Activated CD8-positive, alpha-beta T cell treated with anti-CD3 and anti-CD28 coated beads, Interleukin-2, amount 10 ng/mL, durations not matched to agents 7 days and 5 days (primary cell): ENCODE measurements at regions not wholly inside any gene's neighbourhood (a gene's known extent, or its start where the extent isn't known, plus 50 kb on each side); places are given as distances from the start of the nearest gene placed in this dataset.

Experiments used
- ATAC-seq: fragments of 150-1000 bp; cut with Tn5 transposase; one replicate; pipeline ENCODE4 v1.10.0; 2021; ENCODE audit warnings: moderate library complexity
- CTCF ChIA-PET: fragments of 350-600 bp; sonication (Branson Sonifier 250); formaldehyde crosslinking; loops from one replicate; lab custom pipeline; 2021; ENCODE audit warnings: antibody characterized with exemption; lab: Charles Lee
- POLR2A ChIA-PET: fragments of 350-600 bp; sonication (Branson Sonifier 250); formaldehyde crosslinking; loops from one replicate; lab custom pipeline; 2021; ENCODE audit warnings: antibody characterized with exemption; lab: Charles Lee
- DNase-seq: peaks from one replicate; pipeline ENCODE4 v3.0.0-alpha.2; 2020
- H3K27ac Mint-ChIP-seq: one replicate; pipeline ENCODE4 v1.8.0; 2021; ENCODE audit warnings: mild to moderate bottlenecking, mixed read lengths
- H3K27me3 Mint-ChIP-seq: one replicate; pipeline ENCODE4 v1.8.0; 2021; ENCODE audit warnings: low read depth, mixed read lengths
- H3K36me3 Mint-ChIP-seq: one replicate; pipeline ENCODE4 v1.8.0; 2021; ENCODE audit warnings: low read depth, mixed read lengths
- H3K4me1 Mint-ChIP-seq: one replicate; pipeline ENCODE4 v1.8.0; 2021; ENCODE audit warnings: low read depth, mixed read lengths
- H3K4me3 Mint-ChIP-seq: one replicate; pipeline ENCODE4 v1.8.0; 2021; ENCODE audit warnings: mild to moderate bottlenecking, mixed read lengths
- H3K9me3 Mint-ChIP-seq: one replicate; pipeline ENCODE4 v1.8.0; 2022; ENCODE audit warnings: mixed read lengths; ENCODE audit not compliant: insufficient read depth

- Mint-ChIP-seq H3K36me3 (peaks cover 58% of the 10 kb centered on the region), H3K27me3 (no peaks in the 10 kb centered on the region), H3K9me3 (no peaks in the 10 kb centered on the region), H3K27ac (peak overlapping the region; percentile 99), H3K4me3 (peak overlapping the region; percentile 99), H3K4me1 (peaks cover 41% of the 10 kb centered on the region)
- CTCF ChIA-PET = interaction anchor here (1.0 to 7.3 kb wide), 10 partner anchors 8 to 831 kb away, joined by 3 to 89 read pairs (median 6); partner anchors contain the start of gene TRIM13
- peak; percentile 68 for DNase-seq
- peak; percentile 12 for ATAC-seq
- POLR2A ChIA-PET = interaction anchor here (0.5 to 7.9 kb wide), 28 partner anchors 8 to 834 kb away, joined by 3 to 240 read pairs (median 4); partner anchors contain the start of genes RNASEH2B and TRIM13
Measured at GRCh38 chr13:50080911-50081678, 65.9 kb downstream of the KCNRG start.

DNA sequence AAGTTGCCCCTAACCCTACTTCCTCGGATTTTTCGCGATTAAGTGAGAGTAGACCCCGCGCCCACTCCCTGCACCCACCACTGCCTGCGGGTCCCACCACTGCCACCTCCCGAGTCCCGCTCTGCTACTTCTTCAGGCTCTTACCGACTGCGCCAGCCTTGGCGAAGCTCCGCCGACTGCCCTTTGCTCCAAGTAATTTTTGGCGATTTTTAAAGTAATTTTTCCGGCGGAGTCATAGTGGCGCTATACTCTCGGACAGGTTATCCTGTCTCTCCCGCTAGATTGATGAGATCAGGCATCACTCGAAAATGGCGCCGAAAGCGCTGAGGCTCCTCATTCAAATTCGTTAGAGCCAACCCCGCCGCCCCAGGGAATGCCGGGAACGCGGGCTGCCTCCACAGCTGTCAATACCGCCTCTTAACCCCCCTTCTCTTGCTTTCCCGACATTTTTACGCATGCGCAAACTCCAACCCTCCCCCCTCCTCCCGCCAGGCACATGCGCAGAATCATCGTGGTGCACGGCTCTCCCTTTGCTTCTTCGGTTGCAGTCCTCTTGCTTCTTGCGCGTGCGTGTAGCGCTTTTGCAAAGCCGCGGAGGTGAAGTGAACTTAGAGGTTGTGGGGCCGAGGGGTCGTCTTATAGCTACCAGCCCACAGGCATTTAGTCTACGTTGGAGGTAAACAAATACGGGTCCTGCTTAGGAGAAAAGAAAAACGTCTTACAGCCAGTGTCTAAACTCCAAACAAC lies 66.6 kb downstream of the KCNRG start:
- Mint-ChIP-seq H3K36me3 (peaks cover 60% of the 10 kb centered on the region), H3K4me3 (peak overlapping the region; percentile 99), H3K27ac (peak overlapping the region; percentile 99), H3K27me3 (no peaks in the 10 kb centered on the region), H3K9me3 (no peaks in the 10 kb centered on the region), H3K4me1 (peaks cover 42% of the 10 kb centered on the region)
- POLR2A ChIA-PET = interaction anchor here (0.5 to 7.9 kb wide), 24 partner anchors 9 to 833 kb away, joined by 3 to 240 read pairs (median 4); partner anchors contain the start of genes RNASEH2B, SPRYD7 and TRIM13
- DNase-seq (peak; percentile 99), ATAC-seq (peak; percentile 79)
- CTCF ChIA-PET = interaction anchor here (0.8 to 7.3 kb wide), 12 partner anchors 9 to 830 kb away, joined by 3 to 89 read pairs (median 6); partner anchors contain the start of gene TRIM13

DNA sequence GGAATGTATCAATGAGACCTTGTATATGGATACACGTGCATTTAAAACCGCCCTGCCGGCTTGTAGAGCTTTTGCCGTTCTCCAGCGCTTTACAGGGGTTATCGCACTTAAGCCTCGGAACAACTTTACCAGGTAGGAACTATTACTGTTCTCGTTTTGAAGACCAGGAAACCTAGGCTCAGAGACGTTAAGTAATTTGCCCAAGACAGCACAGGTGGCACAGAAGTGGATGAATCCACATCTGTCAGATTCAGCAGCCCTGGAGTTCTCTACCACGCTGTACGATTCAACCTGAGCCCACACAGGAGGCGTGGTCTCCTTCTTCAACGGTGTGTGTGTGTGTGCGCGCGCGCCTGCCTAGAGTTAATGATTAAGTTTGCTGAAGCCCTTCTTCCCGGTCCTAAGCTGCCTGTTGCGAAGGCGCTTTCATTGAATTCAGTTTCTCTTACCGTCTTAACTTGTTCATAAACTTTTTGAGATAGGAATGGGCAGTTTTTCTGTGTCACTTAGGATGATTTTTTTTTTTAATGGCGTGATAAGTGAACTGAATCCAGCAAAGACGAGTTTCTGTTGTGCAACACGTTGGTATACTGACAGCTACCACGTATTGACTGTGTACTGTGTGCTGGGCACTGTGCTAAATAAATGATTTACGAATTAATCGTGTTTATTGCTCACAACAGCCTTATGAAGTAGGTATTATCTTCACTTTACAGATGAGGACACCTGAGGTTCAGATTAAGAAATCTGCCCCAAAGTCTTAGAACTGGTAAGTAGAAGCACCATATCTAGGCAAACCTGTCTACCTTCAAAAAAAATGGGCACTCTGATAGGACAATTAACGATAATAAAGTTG lies 67.4 kb downstream of the KCNRG start:
- peak; percentile 84 for DNase-seq
- CTCF ChIA-PET = interaction anchor here (0.8 to 7.3 kb wide), 13 partner anchors 9 to 829 kb away, joined by 3 to 89 read pairs (median 6); partner anchors contain the start of gene TRIM13
- POLR2A ChIA-PET = interaction anchor here (0.5 to 7.9 kb wide), 17 partner anchors 8 to 829 kb away, joined by 3 to 240 read pairs (median 6); partner anchors contain the start of genes RNASEH2B, SPRYD7 and TRIM13
- no peaks in the 10 kb centered on the region for H3K9me3 Mint-ChIP-seq
- H3K27ac Mint-ChIP-seq = peak overlapping the region; percentile 99
- peak overlapping the region; percentile 99 for H3K4me3 Mint-ChIP-seq
- H3K27me3 Mint-ChIP-seq = no peaks in the 10 kb centered on the region
- H3K4me1 Mint-ChIP-seq = peaks cover 39% of the 10 kb centered on the region
- H3K36me3 Mint-ChIP-seq = peaks cover 59% of the 10 kb centered on the region
- ATAC-seq = peak; percentile 76

GRCh38 chr13:50085063-50085462 lies 69.8 kb downstream of the KCNRG start:
- Mint-ChIP-seq H3K27me3 (no peaks in the 10 kb centered on the region), H3K9me3 (no peaks in the 10 kb centered on the region), H3K4me1 (peaks cover 31% of the 10 kb centered on the region), H3K4me3 (peak overlapping the region; percentile 31), H3K27ac (no peak overlapping the region), H3K36me3 (peaks cover 42% of the 10 kb centered on the region)
- CTCF ChIA-PET = interaction anchor here (0.6 to 7.3 kb wide), 38 partner anchors 8 to 984 kb away, joined by 3 to 89 read pairs (median 4); partner anchors contain the start of genes SPRYD7 and TRIM13
- ATAC-seq = no peak
- POLR2A ChIA-PET = interaction anchor here (1.0 to 7.9 kb wide), 2 partner anchors 42 to 715 kb away, joined by 3 to 240 read pairs; no protein-coding TSS in a partner anchor
- DNase-seq = no peak

- CTCF ChIA-PET = no interaction called here
- Mint-ChIP-seq H3K27me3 (no peaks in the 10 kb centered on the region), H3K4me1 (peaks cover 14% of the 10 kb centered on the region), H3K36me3 (peaks cover 20% of the 10 kb centered on the region), H3K27ac (no peak overlapping the region), H3K9me3 (no peaks in the 10 kb centered on the region), H3K4me3 (no peak overlapping the region)
- ATAC-seq (no peak), DNase-seq (no peak)
- POLR2A ChIA-PET = interaction anchor here (1.3 to 2.1 kb wide), 2 partner anchors 8 to 34 kb away, joined by 4 to 10 read pairs; no protein-coding TSS in a partner anchor
Measured at GRCh38 chr13:50089633-50090032, 74.4 kb downstream of the KCNRG start.

- no peak overlapping the region for H3K27ac Mint-ChIP-seq
- no peak overlapping the region for H3K4me3 Mint-ChIP-seq
- ChIA-PET POLR2A (interaction anchor here (1.3 to 2.1 kb wide), 2 partner anchors 8 to 33 kb away, joined by 4 to 10 read pairs; no protein-coding TSS in a partner anchor), CTCF (no interaction called here)
- H3K4me1 Mint-ChIP-seq = peaks cover 9% of the 10 kb centered on the region
- H3K9me3 Mint-ChIP-seq = no peaks in the 10 kb centered on the region
- DNase-seq (no peak), ATAC-seq (no peak)
- H3K36me3 Mint-ChIP-seq = peaks cover 15% of the 10 kb centered on the region
- no peaks in the 10 kb centered on the region for H3K27me3 Mint-ChIP-seq
Measured at GRCh38 chr13:50090211-50090610, 75.0 kb downstream of the KCNRG start.

DNA sequence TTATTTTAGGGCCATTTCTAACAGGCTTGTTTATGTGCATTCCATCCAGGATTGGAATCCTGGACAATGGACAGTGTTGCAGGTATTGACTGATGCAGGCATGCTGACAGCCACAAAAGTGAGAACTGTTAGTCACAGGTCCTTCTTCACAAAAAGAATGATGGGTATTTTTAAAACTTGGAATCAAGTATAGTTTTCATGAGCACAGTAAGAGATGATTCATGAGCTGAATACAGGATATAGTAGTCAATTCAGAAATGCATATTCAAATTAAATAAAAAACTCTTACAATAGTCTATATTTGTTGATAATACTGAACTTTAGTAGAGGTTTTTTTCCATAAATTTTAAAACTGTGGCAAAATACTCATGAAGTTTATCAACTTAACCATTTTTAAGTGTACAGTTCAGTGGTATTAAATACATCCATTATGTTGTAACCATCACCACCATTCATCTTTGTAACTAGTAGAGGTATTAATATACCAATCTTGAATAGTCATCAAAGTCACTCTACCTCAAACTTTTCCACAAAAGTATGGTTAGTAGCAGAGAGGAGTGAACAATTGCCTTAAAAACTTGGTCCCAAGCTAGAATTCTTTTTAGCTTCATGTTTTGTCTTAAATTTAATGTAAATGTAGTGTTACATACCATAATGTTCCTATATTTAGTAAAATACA lies 79.5 kb downstream of the KCNRG start:
- ChIA-PET POLR2A (interaction anchor here (0.6 kb wide), 1 partner anchor 770 kb away, joined by 5 read pairs; no protein-coding TSS in a partner anchor), CTCF (interaction anchor here (1.2 to 3.6 kb wide), 2 partner anchors 9 to 817 kb away, joined by 3 to 19 read pairs; no protein-coding TSS in a partner anchor)
- H3K36me3 Mint-ChIP-seq = peaks cover 34% of the 10 kb centered on the region
- DNase-seq = no peak
- H3K4me3 Mint-ChIP-seq = no peak overlapping the region
- peaks cover 13% of the 10 kb centered on the region for H3K9me3 Mint-ChIP-seq
- peaks cover 9% of the 10 kb centered on the region for H3K4me1 Mint-ChIP-seq
- no peak overlapping the region for H3K27ac Mint-ChIP-seq
- H3K27me3 Mint-ChIP-seq = no peaks in the 10 kb centered on the region
- no peak for ATAC-seq

DNA sequence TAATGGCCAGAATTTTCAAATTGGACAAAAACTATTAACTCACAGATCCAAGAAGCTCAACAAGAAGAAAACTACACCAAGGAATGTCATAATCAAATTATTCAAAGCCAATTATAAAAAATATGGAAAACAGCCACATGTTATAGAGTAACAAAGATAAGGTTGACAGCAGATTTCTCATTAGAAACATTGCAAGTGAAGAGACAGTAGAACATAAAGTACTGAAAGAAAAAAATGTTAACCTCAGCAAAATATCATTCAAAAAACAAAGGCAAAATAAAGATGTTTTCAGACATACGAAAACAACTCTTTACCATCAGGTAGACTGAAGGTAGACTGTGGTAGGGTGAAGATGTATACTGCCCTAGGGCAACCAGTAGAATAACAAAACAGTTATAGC lies 83.4 kb downstream of the KCNRG start:
- ChIA-PET CTCF (interaction anchor here (0.8 to 1.6 kb wide), 5 partner anchors 11 to 17 kb away, joined by 3 to 8 read pairs (median 5); no protein-coding TSS in a partner anchor), POLR2A (interaction anchor here (1.4 to 1.7 kb wide), 2 partner anchors 16 to 25 kb away, joined by 5 to 7 read pairs; no protein-coding TSS in a partner anchor)
- Mint-ChIP-seq H3K27me3 (no peaks in the 10 kb centered on the region), H3K9me3 (peaks cover 13% of the 10 kb centered on the region), H3K36me3 (peaks cover 42% of the 10 kb centered on the region), H3K4me1 (peaks cover 10% of the 10 kb centered on the region), H3K27ac (no peak overlapping the region), H3K4me3 (no peak overlapping the region)
- ATAC-seq = no peak
- DNase-seq = no peak

DNA sequence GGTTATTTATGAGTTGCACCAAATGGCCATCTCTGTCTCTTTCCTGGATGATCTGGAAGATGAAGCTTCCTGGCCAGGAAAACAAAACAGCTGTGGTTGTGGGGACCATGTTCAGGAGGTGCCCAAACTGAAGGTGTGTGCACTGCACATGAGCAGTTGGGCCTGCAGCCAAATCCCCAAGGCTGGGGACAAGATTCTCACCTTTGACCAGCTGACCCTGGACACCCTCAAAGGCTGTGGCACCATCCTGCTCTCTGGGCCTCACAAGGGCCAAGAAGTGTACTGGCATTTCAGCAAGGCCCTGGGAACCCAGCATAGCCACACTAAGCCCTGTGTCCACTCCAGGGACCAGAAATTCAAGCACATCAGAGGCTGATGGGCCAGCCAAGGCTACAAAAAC lies 84.2 kb downstream of the KCNRG start:
- POLR2A ChIA-PET = interaction anchor here (1.7 kb wide), 1 partner anchor 24 kb away, joined by 5 read pairs; no protein-coding TSS in a partner anchor
- DNase-seq = no peak
- Mint-ChIP-seq H3K4me1 (peaks cover 10% of the 10 kb centered on the region), H3K27ac (no peak overlapping the region), H3K4me3 (no peak overlapping the region), H3K27me3 (no peaks in the 10 kb centered on the region), H3K36me3 (peaks cover 43% of the 10 kb centered on the region), H3K9me3 (peaks cover 13% of the 10 kb centered on the region)
- no peak for ATAC-seq
- CTCF ChIA-PET = interaction anchor here (1.6 kb wide), 2 partner anchors 15 to 17 kb away, joined by 3 to 5 read pairs; no protein-coding TSS in a partner anchor

GRCh38 chr13:50101590-50101989 lies 86.3 kb downstream of the KCNRG start:
- Mint-ChIP-seq H3K36me3 (peaks cover 48% of the 10 kb centered on the region), H3K27ac (no peak overlapping the region), H3K4me3 (no peak overlapping the region), H3K27me3 (no peaks in the 10 kb centered on the region), H3K9me3 (peaks cover 13% of the 10 kb centered on the region), H3K4me1 (peaks cover 11% of the 10 kb centered on the region)
- ATAC-seq = no peak
- no peak for DNase-seq
- ChIA-PET CTCF (interaction anchor here (0.8 to 1.1 kb wide), 2 partner anchors 12 to 16 kb away, joined by 3 read pairs; no protein-coding TSS in a partner anchor), POLR2A (interaction anchor here (1.0 kb wide), 1 partner anchor 21 kb away, joined by 3 read pairs; no protein-coding TSS in a partner anchor)
